Middle frontal gyrus (tissue), 1 donor: ENCODE measurements at regions not wholly inside any gene's neighbourhood (a gene's known extent, or its start where the extent isn't known, plus 50 kb on each side); places are given as distances from the start of the nearest gene placed in this dataset.
"Not testable (repeated sequence)": the region's sequence is repeated elsewhere in the genome, so short reads cannot be mapped to it uniquely, and the experiment has no call there.

ENCODE experiments used
- DNase-seq: peaks from one replicate; pipeline ENCODE4 v3.0.0-alpha.2; 2015; ENCODE audit warnings: low spot score; ENCODE audit errors: extremely low spot score

- DNase-seq, result no peak
Measured at GRCh38 chr12:75765170-75766059, 254.0 kb upstream of the KRR1 start.

DNA sequence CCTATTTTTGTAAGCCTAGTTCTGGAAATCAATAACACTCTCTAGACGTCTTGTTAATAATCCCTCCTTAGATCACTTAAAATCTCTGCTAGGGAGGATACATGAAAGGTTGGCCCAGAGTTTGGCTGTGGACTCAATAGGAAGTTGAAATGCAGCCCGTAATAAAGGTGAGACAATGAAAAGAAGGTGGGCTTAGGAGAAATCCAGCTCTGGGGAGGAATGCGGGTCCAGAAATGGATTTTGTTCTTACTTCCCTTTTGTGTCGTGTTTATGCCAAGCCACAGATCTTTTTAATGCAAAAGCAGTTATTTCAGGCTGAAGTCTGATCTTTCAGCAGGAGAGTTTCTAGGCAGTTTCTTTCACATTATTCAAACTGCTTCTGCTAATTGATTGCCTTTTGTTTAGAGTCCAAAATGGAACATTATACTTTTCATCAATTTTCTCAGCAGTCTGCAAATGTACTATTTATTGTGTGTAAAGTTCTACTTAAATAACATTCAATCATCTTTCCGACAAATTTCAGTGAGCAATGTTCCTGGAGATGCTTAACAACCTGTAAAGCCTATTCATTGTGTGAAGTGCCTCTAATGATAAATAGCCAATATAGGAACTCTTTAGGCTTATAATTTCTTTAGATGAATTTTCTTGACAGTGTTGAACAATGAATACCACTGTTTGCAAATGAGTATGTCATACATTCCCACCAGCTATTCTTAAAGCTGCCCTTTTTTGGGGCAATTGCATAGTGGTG lies 252.9 kb upstream of the KRR1 start:
- no peak for DNase-seq

DNA sequence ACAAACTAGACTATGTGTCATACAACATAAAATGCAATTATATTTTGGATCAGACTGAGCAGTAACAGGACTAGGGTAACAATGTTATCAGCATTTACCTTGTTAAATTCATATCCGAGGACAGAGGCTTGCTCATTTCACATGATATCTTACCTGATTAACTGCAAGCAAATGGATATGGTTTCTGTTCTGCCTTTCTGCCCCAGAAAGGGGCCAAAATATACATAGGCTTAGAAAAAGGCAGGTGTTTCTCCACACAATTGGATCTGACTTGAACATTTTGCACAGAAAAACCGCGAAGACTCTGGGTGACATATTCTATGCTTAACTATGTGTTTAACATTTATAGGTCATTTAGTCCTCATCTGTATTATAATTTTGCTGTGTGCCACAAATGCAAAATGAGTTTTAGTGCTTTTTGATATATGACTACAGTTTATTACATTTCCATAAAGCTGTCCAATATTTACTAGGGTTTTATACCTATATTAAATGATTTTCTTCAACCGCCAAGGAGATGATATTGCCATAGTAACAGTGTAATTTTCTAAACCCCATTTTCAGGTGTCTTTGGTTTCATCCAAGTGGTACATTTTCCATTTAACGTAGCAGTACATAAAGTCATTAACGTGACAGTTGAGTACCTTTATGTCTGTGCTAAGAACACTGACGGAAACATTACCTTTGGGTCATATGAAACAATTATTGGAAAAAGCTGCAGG lies 249.3 kb upstream of the KRR1 start:
- no peak for DNase-seq

- DNase-seq, result no peak
Measured at GRCh38 chr12:75759842-75760572, 248.6 kb upstream of the KRR1 start.

DNA sequence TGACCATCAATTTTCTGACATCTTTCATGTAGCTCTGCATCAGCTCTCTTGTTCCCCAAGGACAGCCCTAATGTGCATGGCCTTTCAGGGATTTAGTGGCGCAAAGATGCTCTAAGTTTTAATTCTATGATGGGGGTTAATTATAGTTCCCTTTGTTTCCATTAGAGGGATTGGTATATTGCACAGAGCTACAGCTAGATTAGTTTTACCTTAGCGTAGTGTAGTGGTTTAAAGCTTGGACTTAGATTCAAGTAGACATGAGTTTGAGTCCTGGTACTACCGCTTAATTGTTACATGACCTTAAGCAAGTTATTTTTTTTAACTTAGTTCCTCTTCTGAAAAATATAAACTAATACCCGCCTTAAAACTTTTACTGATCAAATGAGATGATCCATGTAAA lies 247.8 kb upstream of the KRR1 start:
- DNase-seq, result no peak

DNA sequence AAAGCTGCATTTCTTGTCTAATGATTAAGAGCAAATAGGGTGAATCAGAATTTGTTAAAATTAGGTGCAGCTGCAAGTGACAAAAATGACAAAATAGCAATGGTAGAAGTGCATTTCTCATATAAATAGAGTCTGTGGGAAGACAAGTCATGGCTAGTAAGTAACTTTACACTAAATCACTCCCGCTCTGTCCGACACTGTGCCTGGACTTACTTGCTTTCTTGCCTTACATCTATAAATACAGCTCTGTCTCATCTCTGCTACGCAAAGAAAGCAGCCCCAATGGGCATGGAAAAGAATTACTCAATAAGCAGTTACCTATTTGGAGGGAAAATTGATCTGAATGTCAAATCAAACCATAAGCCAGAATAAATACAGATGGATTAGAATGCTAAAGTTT lies 245.4 kb upstream of the KRR1 start:
- DNase-seq, result no peak

DNA sequence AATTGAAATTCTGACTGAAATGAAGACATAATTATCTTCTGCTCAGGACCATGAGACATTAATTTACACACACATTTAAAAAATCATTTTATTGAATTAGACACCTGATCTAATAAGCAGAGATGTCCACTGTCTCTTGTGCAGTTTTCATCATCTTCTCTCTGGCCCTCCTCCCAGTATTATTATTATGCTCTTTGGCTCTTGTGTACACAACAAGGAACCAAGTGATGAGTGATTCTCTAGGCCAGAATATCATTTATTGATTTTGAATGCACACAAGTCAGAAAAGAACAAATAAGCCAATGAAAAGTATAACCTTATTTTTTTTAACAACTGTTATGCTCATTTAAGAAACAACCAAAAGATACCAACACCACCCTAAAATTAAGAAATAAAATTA lies 244.7 kb upstream of the KRR1 start:
- no peak for DNase-seq

DNA sequence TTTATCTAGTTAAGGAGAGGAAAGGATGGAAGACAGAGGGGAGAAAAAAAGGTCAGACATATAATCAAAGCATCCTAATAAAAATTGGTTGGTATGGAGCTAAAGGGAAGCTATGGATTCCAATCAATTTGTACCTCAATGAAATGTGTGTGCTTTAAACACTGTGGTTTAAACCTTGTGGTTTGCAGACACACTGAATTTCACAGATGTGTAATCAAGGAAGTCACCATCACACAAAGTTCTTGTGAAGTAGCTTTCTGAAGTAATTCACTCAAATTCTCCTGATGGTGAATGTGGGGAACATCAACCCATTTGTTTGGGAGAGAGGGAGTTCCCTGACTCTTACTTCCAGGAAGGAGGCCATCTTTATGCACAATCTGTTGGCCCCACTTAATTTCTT lies 243.3 kb upstream of the KRR1 start:
- no peak for DNase-seq

GRCh38 chr12:75754141-75754540 lies 242.7 kb upstream of the KRR1 start:
- DNase-seq, result no peak

DNA sequence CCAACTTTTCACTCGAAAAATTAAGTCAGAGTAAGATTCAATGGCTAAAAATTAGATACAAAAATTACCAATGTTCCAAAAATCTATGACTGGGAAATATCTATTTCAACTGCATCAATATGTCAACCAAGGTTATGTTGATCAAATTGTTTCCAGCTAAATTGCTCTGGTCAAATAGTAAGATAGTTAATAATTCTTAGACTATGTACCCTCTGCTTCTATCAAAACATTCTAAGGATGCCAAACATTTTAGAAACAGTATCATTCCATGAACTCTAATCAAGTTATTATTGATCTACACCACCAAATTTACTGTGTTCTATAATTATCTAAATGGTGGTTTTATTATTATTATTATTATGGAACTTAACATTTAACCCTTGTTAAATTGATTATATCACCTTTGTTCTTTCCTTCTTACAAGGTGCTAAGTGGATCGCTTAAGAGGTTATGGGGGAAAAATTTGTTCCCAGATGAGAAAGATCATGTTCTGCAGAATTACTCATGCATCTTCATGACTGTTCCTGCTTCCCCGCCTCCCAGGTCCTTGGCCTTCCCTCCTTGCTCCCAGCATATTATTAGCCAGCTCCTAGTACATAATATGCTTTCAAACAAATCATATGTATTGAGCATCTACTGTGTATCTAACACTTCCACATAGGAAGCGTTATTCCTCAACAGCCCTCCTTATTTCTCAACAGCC lies 240.5 kb upstream of the KRR1 start:
- DNase-seq, result no peak

- DNase-seq, result peak; percentile 40
Measured at GRCh38 chr12:75750716-75751306, 239.4 kb upstream of the KRR1 start.

DNA sequence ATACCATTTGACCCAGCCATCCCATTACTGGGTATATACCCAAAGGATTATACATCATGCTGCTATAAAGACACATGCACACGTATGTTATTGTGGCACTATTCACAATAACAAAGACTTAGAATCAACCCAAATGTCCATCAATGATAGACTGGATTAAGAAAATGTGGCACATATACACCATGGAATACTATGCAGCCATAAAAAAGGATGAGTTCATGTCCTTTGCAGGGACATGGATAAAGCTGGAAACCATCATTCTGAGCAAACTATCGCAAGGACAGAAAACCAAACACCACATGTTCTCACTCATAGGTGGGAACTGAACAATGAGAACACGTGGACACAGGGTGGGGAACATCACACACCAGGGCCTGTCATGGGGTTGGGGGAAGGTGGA lies 237.6 kb upstream of the KRR1 start:
- DNase-seq, result not testable (repeated sequence)

- DNase-seq, result no peak
Measured at GRCh38 chr12:75748136-75748535, 236.7 kb upstream of the KRR1 start.

DNA sequence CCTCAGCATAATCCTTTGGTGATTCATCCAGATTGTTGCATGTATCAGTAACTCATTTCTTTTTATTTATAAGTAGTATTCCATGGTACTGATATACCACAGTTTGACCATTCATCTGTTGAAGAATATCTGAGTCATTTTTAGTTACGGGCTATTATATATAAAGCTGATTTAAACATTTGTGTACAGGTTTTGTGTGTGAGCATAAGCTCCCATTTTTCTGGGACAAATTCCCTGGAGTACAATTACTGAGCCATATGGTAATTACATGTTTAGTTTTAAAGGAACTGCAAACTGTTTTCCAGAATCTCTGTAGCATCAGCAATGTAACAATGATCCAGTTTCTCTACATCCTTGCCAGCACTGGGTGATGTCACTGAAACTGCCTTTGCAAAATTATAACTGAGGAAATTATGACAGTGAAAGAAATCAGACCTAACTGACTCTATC lies 236.2 kb upstream of the KRR1 start:
- DNase-seq, result no peak

DNA sequence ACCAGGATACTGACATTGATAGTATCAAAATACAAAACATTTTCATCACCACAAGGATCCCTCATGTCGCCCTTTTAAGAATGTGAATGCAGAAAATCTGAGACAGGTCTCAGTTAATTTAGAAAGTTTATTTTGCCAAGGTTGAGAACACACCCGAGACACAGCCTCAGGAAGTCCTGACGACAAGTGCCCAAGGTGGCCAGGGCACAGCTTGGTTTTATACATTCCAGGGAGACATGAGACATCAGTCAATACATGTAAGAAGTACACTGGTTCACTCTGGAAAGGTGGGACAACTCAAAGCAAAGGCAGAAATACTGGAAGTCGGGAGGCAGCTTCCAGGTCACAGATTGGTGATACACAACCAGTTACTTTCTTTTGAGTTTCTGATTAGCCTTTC lies 235.2 kb upstream of the KRR1 start:
- DNase-seq, result no peak

- no peak for DNase-seq
Measured at GRCh38 chr12:75744607-75745256, 233.3 kb upstream of the KRR1 start.

DNA sequence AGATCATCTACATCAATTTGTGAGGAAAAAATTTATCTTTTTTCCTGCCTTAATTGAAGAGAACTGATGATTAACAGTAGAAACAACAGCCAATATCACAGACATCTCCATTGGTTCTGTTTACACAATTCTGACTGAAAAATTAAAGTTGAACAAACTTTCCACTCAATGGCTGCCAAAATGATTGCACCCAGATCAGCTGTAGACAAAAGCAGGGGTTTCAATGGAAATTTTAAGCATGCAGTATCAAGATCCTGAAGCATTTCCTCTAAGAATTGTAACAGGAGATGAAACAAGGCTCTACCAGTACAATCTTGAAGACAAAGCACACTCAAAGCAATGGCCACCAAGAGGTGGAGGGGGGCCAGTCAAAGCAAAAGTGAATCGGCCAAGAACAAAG lies 231.6 kb upstream of the KRR1 start:
- no peak for DNase-seq

GRCh38 chr12:75742048-75742447 lies 230.6 kb upstream of the KRR1 start:
- DNase-seq, result no peak

DNA sequence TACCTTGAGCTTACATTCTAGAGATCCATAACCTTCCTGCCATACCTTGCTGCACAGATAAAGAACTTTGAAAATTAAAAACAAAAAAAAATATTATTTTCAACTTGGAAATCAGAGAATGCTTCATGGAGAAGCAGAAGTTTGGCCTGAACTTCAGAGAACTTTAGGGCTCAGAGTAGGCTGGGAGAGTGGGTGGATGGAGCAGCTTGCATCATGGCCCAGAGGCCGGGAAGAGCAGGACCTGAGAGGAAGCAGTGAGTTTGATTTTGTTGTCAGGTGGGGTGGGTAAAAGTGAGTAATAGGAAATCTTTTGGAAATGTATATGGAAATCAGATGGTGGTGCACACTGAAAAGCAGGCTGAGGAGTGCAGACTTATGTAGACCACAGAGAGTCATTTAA lies 228.5 kb upstream of the KRR1 start:
- no peak for DNase-seq

- not testable (repeated sequence) for DNase-seq
Measured at GRCh38 chr12:75739098-75739497, 227.7 kb upstream of the KRR1 start.
